Fibroblast of skin of abdomen (primary cell): ENCODE measurements at regions not wholly inside any gene's neighbourhood (a gene's known extent, or its start where the extent isn't known, plus 50 kb on each side); places are given as distances from the start of the nearest gene placed in this dataset.
"Not testable (repeated sequence)": the region's sequence is repeated elsewhere in the genome, so short reads cannot be mapped to it uniquely, and the experiment has no call there.

ENCODE experiments used
- DNase-seq: peaks from one replicate; pipeline ENCODE4 v3.0.0-alpha.2; 2013

DNA sequence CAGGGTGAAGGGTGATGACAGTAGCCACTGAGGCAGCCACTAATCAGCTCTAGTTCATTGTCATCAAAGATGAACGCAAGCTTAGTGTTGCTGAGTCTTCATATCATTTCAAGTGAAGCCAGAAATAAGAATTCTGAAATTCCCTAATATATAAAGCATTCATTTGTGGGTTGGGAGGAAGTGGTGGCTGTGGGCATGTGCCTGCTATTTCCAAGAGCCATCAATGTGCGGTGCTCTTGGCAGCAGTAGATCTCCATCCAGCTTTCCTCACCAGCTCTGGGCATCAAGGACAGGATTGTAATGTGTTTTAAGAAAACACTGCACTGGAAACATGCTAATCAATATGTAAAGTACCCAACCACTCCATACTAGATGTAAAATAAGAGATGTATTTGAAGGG lies 202.5 kb upstream of the AHR start:
- no peak for DNase-seq

DNA sequence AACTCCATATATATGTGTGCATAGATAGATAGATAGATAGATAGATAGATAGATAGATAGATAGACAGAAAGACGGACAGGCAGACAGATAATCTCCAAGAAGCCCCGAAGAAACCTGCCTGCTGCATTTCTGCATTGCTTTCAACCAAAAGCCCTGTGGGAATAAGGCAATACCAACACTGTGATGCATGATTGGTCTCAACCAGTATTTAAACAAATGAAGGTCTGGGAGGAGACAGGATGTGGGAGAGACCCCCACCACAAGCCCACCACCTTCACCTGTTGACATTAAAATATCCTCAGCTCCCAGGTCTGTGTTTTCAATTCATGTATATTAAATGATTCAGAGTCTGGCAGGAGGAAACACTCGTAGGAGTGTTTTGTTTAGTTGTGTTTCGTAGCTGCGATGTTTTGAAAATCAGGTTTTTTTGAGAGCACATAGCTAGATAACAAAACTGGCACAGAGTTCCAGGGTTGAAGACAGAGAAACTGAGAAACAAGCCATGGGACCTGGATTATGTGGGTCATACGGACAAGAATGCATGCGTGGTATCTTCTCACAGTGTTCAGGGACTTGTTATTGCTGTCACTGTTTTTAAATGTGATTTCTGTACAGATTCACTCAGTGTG lies 200.7 kb upstream of the AHR start:
- DNase-seq, result no peak

DNA sequence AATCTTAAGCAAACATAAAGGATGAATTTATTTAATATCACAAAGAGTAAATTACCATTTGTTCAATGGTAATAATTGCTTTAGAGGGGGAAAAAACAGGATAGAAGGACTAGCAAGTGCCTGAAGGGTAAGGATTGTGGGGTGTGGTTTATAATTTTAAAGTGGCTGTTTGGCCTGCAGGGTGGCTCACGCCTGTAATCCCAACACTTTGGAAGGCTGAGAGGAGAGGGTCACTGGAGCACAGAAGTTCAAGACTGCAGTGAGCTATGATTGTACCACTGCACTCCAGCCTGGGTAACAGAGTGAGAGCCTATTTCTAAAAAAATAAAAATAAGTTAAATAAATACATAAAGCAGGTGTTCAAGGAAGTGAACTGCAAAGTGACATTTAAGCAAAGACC lies 199.9 kb upstream of the AHR start:
- DNase-seq, result no peak

DNA sequence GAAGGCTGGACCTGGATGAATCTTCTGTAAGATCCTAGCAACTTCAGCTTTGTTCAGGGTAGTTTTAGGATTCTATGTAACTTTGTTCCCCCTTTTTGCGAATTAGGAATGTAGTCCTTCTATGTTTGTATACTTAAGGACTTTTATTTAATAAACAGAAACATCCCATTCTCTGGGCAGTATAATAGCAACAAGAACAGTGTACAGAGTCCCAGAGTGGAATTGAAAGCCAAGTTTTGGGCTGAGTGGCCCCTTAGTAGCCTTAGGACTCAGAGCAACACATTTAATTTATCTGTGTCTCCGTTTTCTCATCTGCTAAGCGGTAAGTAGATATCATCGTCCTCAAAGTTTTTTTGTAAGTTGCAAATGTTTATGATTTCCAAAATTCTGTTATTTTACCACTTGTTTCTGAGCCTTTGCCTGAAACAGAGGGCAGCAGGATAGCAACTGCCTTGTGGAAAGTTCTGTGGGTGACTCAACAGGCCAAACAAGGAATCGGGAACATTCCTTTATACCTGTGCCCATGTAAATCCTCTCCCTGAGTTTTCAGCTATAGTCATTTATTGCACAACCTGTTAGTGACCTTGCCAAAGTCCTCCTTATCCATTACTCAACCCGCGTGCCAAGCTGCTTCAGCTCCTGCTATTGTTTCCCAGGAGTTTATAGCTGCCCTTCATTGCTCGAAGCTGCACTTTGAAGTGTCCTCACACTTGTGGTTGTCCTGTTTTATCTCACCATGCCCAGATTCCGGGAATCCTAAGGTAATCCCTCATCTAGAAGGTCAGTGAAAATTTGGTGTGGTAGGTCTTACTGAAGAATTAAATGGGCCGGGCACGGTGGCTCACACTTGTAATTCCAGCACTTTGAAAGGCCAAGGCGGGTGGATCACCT lies 199.1 kb upstream of the AHR start:
- DNase-seq, result peak; percentile 2

DNA sequence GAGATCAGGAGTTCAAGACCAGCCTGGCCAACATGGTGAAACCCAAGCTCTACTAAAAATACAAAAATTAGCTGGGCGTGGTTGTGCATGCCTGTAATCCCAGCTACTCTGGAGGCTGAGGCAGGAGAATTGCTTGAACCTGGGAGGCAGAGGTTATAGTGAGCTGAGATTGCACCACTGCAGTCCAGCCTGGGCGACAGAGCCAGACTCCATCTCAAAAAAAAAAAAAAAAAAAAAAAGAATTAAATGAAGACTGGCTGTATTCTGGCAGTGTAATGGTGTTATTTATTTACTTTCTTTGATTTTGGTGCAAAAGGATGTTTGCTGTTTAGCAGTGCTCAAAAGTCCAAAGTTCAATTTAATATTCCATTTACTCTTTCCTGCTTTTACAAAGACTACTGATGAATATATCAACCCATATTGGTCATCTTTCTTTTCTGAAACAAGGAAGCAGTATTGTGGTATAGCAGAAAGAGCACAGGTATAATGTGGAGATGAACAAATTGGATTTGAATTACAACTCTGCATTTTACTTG lies 198.4 kb upstream of the AHR start:
- DNase-seq, result not testable (repeated sequence)

DNA sequence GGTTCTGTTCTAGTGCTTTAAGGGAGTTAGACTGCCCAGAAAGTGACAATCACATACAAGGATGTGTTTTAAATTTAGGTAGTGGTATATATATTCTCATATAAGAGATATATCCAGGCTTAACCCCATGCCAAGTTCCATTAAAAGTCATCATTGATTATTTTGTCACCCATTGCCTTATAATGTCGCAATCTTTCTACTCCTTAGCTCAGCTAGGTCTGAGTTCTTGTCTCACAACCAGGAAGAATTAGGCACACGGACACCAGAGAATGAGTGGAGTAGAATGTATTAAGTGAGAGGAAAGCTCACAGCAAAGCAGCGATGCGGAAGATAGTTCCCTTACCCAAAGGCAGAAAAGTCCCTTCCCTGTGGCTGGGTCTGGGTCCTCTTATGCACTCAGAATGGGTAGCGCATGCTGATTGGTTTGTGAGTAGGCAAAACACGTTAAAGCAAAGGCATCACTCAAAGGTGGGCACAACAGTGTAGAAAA lies 197.2 kb upstream of the AHR start:
- no peak for DNase-seq

DNA sequence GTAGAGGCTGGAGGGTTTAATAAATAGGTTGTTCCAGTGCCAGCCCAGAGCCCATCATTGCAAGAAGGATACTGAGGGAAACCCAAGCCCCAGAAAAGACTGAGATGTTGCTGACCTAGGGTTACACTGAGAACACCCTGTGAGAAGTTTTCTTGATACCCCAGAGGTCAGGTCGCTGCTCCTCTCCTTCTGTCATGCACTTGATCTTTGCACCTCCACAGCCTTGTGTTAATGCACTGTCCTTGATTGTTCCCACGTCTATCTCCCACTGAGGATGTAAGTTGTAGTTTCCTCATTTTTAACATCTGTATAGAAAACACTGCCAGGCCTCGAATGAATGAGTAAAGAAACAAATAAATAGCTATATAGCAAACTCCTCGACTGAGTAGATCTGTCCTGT lies 195.3 kb upstream of the AHR start:
- DNase-seq, result no peak

DNA sequence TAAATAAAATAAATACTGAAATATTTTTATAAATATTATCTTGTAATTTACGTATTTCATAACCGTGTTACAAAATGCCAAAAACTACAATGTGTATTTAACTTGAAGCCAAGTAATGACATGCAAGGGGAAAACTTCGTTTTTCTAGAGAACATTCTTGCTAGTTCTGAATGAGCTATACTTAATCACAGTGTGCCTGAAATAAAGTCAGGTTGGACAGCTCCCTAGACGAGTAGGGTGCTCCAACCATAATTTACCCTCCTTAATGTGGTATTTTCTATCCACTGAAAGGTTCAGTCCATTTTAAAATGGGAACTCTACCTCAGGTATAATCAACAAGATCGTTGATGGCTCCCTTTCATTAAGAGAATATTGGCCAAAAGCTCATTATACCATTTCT lies 194.5 kb upstream of the AHR start:
- no peak for DNase-seq

DNA sequence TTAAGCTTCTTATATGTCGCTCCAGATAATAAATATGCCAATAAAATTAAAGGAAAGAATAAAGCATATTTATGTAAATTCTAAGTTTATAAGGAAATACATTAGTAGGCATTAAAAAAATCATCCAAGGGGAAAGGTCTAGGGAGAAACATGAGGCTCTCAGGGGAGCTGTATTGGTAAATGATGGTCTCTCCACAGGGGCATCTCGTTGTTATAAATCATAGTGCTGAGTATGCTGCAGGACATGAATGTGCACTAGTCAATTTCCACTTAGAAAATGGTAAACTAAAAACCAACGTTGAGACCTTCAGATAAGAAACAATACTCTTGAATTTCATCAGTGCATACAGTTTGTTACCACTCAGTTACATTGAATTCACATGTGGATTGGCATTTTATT lies 194.0 kb upstream of the AHR start:
- DNase-seq, result no peak

DNA sequence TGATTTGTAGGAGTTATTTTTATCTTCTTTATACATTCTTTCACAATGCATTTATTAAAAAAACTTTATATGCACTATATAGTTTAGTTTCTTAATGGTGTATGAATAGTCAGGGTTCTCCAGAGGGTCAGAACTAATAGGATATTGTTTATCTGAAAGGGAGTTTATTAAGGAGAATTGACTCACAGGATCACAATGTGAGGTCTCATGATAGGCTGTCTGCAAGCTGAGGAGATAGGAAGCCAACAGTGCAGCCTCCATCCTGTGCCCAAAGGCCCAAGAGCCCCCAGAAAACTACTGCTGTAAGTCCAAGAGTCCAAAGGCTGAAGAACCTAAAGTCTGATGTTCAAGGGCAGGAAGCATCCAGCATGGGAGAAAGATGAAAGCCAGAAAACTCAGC lies 192.8 kb upstream of the AHR start:
- DNase-seq, result no peak

DNA sequence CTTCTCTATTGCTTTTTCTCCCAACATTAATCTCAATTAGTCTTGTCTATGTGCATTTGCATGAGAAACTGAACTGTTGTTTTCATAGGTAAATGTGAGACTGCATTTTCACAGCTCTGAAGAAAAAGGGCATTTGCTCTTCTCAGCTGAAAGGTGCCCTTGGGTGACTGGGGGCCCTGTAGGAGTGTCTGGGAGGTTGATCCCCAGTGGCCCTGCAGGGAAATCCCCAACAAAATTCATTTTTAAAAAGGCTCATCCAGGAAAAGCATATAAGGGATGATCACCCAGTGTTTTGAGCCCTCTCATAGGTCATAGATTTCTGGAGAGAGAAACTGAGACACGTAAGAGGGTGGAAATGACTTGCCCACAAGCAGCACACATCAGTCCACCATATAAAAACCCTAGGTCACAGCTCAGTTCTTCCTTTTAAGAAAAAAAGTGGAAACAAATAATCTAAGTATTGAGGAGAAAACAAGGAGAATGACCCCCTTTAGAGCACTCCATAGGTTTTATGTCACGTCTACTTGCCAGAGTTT lies 190.3 kb upstream of the AHR start:
- DNase-seq, result no peak

DNA sequence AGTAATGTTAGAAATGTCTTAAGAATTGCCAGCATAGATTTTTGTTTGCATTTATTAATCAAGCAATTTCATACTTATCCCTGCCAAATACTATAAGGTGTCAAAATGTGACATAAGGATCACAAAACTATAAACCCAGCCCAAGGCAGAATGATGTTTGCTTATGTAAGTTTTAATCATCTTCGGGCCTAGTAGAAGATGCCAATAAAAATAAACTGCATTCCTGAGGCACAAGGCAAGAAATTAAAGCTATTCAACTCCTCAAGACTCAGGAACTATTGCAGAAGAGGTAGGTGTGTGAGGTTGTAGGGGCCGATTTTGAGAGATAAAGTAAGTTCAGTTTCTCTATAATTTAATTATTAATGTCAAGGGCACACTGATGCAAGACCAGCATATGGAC lies 189.4 kb upstream of the AHR start:
- DNase-seq, result peak; percentile 38

DNA sequence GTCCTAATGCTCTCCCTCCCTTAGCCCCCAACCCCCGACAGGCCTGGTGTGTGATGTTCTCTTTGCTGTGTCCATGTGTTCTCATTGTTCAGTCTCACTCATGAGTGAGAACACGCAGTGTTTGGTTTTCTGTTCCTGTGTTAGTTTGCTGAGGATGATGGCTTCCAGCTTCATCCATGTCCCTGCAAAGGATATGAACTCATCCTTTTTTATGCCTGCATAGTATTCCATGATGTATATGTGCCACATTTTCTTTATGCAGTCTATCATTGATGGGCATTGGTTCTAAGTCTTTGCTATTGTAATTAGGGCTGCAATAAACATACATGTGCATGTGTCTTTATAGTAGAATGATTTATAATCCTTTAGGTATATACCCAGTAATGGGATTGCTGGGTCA lies 184.7 kb upstream of the AHR start:
- DNase-seq, result not testable (repeated sequence)

DNA sequence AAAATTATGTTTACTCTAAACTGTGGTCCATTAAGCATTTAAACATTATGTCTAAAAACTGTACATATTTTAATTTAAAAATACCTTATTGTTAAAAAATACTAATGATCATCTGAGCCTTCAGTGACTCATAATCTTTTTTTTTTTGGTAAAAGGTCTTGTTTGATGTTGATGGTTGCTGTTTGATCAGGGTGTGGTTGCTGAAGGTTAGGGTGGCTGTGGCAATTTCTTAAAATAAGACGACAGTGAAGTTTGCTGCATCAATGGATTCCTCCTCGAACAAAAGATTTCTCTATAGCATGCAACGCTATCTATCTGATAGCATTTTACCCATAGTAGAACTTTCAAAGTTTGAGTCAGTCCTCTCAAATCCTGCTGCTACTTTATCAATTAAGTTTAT lies 180.0 kb upstream of the AHR start:
- no peak for DNase-seq

DNA sequence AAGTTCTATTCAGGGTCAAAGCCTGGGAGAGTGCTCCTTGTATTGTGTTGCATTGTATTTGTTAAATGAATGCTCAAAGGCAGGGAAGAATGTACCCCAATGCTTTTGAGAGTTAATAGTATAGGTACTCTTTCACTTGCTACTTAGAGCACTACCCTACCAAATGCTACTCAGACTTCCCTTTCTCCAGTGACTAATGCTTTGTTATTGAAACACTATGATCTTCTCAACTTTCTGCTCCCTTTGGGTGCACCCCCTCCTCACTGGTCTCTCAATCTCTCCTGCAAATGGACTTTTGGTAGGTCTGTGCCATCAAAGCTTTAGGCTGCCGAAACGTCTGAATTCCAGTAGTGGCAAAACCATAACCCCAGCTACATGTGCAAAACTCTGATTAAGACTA lies 177.7 kb upstream of the AHR start:
- DNase-seq, result no peak

DNA sequence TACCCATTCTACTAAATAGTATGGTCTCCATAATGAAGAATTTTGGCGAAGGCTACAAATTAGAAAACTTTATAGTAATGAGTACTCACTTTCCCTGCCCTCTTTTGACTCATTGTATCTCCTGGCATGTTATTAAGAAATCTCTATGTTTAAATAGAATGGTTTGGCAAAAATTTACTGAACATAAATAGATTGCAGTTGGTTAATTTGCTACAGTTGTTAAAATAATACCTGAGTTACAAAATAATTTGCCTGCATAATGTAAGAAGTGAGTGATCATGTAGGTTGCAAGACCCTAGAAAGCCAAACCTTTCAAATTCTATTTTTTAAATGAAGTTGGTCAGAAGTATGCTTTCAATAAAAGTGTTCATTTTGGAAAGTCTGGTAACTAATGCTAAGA lies 176.8 kb upstream of the AHR start:
- DNase-seq, result no peak

DNA sequence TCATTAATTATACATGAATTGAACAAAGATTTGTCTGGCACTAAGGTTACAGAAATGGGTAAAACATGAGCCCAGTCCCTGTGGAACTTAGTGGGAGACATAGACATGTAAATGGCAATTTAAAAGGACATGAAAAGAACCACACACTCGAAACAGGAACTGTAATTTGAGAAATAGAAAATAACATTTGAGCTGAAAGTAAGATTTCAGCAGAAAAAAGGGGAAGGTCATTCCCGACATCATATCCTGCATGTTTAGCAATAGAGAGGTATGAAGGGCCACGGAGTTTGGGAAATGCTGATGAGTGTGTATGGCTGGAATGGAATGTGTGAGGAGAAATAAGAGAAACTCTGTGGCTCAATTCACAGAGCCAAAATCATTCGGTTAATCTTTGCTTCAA lies 175.4 kb upstream of the AHR start:
- DNase-seq, result peak; percentile 83

DNA sequence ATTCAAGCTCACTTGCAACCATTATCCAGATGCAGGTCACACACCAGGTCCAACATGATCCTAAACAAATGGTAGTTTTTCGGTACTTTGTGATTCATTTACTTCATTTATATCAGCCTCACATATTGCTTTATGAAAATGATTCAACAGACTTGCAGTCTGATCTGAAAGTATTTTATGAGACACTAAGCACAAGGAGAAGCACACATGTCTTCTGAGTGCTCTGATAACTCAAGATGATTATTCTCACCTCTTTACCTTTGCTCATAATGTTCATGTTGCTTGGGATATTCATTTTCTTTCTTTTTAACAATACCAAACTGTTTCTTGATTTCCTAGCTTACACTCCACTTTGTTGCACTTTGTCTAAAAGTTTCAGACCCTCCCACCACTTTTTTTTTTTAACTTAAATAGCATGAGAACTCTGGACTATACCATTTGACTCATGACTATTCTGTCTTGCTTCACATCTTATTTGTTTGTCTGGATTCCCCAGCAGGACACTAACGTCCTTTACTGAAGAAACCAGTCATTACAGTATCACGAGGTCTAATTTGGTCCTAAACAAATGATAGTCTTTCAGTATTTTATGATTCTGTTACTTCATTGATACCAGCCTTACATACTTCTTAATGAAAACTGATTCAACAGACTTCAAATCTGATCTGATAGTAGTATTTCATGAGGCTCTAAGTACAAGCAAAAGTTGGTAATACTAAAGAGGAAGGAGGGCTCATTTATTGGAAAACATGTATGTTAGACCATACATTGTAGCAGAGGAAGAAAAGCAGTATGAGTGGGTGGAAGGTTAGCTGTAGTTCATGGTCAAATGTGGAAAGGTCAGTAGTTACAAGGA lies 171.8 kb upstream of the AHR start:
- no peak for DNase-seq

DNA sequence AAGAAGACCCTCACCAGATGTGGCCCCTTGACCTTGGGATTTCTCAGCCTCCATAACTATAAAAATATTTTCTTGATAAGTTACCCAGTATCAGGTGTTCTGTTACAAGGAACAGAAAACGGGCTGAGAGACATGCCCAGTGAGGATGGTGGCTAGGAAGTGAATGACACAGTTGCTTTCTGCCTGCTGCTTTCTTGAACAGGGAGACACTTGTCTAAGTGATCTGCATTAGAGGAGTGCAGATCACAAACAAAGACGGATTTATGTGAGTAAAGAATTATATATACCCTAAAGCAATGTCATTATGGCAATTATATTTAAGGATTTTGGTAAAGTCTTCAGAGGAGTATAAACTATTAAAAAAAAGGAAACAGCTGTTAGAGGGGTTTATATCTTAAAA lies 169.2 kb upstream of the AHR start:
- no peak for DNase-seq

DNA sequence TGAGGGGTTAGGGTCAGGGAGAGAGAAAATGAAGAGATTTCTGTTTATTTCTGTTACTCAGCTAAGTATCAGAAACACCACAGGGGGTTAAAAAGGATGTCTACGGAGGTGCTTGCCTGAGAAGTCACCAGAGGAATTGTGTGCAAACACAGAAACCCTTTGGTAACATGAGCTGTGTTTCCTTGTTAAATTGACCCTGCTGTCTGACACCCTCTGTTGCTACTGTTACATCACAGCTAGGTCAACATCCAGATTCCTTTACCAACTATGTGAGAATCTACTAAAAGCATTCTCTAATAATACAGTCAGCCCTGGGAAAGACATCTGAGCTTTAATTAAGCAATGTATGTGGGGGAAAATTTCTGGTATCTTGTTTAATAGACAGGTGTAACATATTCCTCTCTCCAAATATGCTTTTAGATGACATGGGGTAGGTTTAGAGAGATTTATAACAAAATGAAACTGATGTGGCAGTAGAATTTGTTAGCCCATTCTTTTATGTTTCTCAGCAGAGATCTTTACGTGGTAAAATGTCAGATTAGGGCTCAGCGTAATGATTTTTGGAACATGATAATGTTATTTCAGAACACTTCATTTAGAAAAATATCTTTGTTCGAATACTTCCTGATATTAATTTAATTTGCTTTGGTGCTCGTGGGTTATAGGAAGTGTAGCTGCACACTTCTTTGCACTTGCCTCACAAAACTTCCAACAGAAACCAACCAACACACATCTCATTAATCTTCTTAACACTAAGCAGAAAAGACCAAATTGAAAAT lies 168.0 kb upstream of the AHR start:
- peak; percentile 57 for DNase-seq

DNA sequence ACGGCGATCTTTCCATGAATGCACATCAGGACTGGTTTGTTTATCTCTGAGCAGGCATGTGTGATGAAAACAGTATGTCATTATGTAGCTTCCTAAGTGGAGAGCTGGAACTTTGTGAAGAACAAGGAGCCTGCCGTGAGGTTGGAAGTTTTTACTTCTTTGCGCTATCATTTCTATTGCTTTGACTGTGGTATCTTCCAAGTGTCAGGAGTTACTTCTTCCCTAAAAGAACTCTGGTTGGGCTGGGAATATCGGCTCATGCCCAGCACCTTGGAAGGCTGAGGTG lies 167.4 kb upstream of the AHR start:
- DNase-seq, result no peak

DNA sequence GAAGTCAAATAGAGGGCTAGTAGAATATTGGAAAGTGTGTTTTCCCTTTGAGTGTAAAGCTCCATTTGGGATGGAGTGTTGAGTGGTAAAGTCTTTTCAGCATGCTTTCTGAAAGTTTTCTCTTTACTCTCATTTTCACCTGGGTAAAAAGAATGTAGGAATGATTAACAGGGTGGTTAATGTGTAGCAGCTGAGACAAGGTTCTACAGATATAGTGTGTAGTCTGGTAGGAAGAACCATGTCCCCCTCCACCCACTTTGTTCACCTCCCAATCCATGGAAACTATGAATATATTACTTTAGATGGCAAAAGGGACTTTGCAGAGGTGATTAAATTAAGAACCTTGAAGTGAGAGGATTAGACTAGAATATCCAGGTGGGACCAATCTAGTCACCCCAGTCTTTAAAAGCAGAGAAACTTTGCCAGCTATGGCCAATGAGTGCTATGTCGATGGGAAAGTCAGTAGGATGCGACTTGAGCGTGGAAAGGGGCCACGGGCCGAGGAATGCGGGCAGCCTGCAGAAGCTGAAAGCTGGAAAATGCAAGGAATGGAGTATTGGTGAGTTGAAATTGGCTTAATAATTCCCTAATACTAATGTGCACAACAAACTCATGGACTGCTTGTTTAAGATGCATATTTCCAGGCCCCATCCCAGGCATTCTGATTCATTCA lies 166.3 kb upstream of the AHR start:
- no peak for DNase-seq
